GM06990 (cell line): ENCODE measurements at regions not wholly inside any gene's neighbourhood (a gene's known extent, or its start where the extent isn't known, plus 50 kb on each side); places are given as distances from the start of the nearest gene placed in this dataset.

Source experiments
- DNase-seq: peaks from one replicate; pipeline ENCODE4 v3.0.0-alpha.2; 2011; ENCODE audit not compliant: insufficient read length; ENCODE audit errors: extremely low read depth
- H3K27me3 ChIP-seq: replicated peaks from 2 replicates; pipeline ENCODE4 v1.6.0; 2011; ENCODE audit warnings: low read length; ENCODE audit not compliant: control insufficient read depth, insufficient read depth
- H3K36me3 ChIP-seq: 2 replicates; pipeline ENCODE4 v1.5.1; 2011; ENCODE audit warnings: low read length; ENCODE audit not compliant: control insufficient read depth, insufficient read depth
- H3K4me3 ChIP-seq: replicated peaks from 2 replicates; pipeline ENCODE4 v1.5.1; 2011; ENCODE audit warnings: low read depth, mild to moderate bottlenecking, control low read depth, low read length
- CTCF ChIP-seq: IDR thresholded peaks from 2 replicates; pipeline ENCODE4 v1.5.1; 2011; ENCODE audit warnings: low read length, control low read depth, mild to moderate bottlenecking, inconsistent platforms; ENCODE audit not compliant: insufficient read depth, poor library complexity, severe bottlenecking

- H3K4me3 ChIP-seq = no peak overlapping the region
- no peak for DNase-seq
- H3K27me3 ChIP-seq = no peaks in the 10 kb centered on the region
- no peaks in the 10 kb centered on the region for H3K36me3 ChIP-seq
- TF ChIP-seq CTCF = no peak
Measured at GRCh38 chr16:64094992-64095634, 1026.8 kb downstream of the CDH11 start.

GRCh38 chr16:64094181-64094965 is 1027.5 kb downstream of the CDH11 start:
- no peak for TF ChIP-seq CTCF
- no peak for DNase-seq
- H3K36me3 ChIP-seq = no peaks in the 10 kb centered on the region
- H3K27me3 ChIP-seq = no peaks in the 10 kb centered on the region
- H3K4me3 ChIP-seq = no peak overlapping the region

- H3K4me3 ChIP-seq = no peak overlapping the region
- H3K27me3 ChIP-seq = no peaks in the 10 kb centered on the region
- no peak for DNase-seq
- no peaks in the 10 kb centered on the region for H3K36me3 ChIP-seq
- TF ChIP-seq CTCF = no peak
Measured at GRCh38 chr16:64092271-64092670, 1029.6 kb downstream of the CDH11 start.

GRCh38 chr16:64090327-64090726 is 1031.5 kb downstream of the CDH11 start:
- DNase-seq = no peak
- no peak overlapping the region for H3K4me3 ChIP-seq
- no peaks in the 10 kb centered on the region for H3K27me3 ChIP-seq
- no peaks in the 10 kb centered on the region for H3K36me3 ChIP-seq
- TF ChIP-seq CTCF = no peak

GRCh38 chr16:64089697-64090096 is 1032.2 kb downstream of the CDH11 start:
- no peak for DNase-seq
- no peaks in the 10 kb centered on the region for H3K36me3 ChIP-seq
- H3K4me3 ChIP-seq = no peak overlapping the region
- H3K27me3 ChIP-seq = no peaks in the 10 kb centered on the region
- no peak for TF ChIP-seq CTCF
